ENCODE measurements at regions not wholly inside any gene's neighbourhood (a gene's known extent, or its start where the extent isn't known, plus 50 kb on each side); places are given as distances from the start of the nearest gene placed in this dataset.

DNA sequence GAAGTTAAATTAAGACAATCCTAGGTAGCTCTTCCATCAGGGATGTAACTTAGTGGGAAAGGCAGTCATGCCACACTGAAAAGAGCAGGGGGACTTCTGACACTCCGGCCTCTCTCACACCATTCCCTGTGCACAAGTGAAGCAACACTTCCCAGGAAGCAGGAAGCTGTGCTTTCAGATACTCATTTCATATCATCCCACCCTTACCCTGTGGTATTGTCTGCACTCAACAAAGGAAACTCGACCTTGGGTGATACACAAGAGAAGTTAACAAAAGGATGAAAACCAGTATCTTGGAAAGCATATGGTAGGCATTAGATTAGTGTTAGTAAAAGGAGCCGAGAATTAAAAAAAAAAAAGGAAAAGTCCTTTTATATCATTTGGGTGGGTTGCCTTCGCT, 61.3 kb upstream of the MDM1 start:
- TF ChIP-seq EZH2 (IDR thresholded peaks at IDR 0.05): no peak
- TF ChIP-seq, protein P1, sequence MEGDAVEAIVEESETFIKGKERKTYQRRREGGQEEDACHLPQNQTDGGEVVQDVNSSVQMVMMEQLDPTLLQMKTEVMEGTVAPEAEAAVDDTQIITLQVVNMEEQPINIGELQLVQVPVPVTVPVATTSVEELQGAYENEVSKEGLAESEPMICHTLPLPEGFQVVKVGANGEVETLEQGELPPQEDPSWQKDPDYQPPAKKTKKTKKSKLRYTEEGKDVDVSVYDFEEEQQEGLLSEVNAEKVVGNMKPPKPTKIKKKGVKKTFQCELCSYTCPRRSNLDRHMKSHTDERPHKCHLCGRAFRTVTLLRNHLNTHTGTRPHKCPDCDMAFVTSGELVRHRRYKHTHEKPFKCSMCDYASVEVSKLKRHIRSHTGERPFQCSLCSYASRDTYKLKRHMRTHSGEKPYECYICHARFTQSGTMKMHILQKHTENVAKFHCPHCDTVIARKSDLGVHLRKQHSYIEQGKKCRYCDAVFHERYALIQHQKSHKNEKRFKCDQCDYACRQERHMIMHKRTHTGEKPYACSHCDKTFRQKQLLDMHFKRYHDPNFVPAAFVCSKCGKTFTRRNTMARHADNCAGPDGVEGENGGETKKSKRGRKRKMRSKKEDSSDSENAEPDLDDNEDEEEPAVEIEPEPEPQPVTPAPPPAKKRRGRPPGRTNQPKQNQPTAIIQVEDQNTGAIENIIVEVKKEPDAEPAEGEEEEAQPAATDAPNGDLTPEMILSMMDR (IDR thresholded peaks at IDR 0.05 in 2 of 3, conservative IDR thresholded peaks at IDR 0.05 in 1 of 3; ENCODE audit: borderline replicate concordance in 1 of 3, insufficient read depth in 1 of 3, low read depth in 2 of 3, low read length in 2 of 3): no peak
